ENCODE measurements at regions not wholly inside any gene's neighbourhood (a gene's known extent, or its start where the extent isn't known, plus 50 kb on each side); places are given as distances from the start of the nearest gene placed in this dataset.
"Not testable (repeated sequence)": the region's sequence is repeated elsewhere in the genome, so short reads cannot be mapped to it uniquely, and the experiment has no call there.

GRCh38 chr4:164100741-164101365 is 606.4 kb downstream of the TMA16 start:
- TF ChIP-seq, protein P1, sequence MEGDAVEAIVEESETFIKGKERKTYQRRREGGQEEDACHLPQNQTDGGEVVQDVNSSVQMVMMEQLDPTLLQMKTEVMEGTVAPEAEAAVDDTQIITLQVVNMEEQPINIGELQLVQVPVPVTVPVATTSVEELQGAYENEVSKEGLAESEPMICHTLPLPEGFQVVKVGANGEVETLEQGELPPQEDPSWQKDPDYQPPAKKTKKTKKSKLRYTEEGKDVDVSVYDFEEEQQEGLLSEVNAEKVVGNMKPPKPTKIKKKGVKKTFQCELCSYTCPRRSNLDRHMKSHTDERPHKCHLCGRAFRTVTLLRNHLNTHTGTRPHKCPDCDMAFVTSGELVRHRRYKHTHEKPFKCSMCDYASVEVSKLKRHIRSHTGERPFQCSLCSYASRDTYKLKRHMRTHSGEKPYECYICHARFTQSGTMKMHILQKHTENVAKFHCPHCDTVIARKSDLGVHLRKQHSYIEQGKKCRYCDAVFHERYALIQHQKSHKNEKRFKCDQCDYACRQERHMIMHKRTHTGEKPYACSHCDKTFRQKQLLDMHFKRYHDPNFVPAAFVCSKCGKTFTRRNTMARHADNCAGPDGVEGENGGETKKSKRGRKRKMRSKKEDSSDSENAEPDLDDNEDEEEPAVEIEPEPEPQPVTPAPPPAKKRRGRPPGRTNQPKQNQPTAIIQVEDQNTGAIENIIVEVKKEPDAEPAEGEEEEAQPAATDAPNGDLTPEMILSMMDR (IDR thresholded peaks at IDR 0.05), result not testable (repeated sequence)
- not testable (repeated sequence) for TF ChIP-seq POLR2A (IDR thresholded peaks at IDR 0.05)
